Mesothelial cell of epicardium (in vitro differentiated cells): ENCODE measurements at regions not wholly inside any gene's neighbourhood (a gene's known extent, or its start where the extent isn't known, plus 50 kb on each side); places are given as distances from the start of the nearest gene placed in this dataset.

Source experiments
- DNase-seq, 2 experiments: peaks; one replicate each; pipeline ENCODE4 v3.0.0; 2021; ENCODE audit warnings: low spot score in 2 of 2; ENCODE audit not compliant: unreplicated experiment in 2 of 2
- H3K27ac Mint-ChIP-seq: 2 replicates; pipeline ENCODE4 v1.8.0; 2021; ENCODE audit warnings: mixed read lengths
- H3K27me3 Mint-ChIP-seq: 2 replicates; pipeline ENCODE4 v1.8.0; 2021; ENCODE audit warnings: low read depth, mixed read lengths
- H3K36me3 Mint-ChIP-seq: 2 replicates; pipeline ENCODE4 v1.8.0; 2021; ENCODE audit warnings: mixed read lengths
- H3K4me1 Mint-ChIP-seq: 2 replicates; pipeline ENCODE4 v1.8.0; 2021; ENCODE audit warnings: mixed read lengths
- H3K4me3 Mint-ChIP-seq: 2 replicates; pipeline ENCODE4 v1.8.0; 2021; ENCODE audit warnings: mild to moderate bottlenecking, moderate library complexity, mixed read lengths
- H3K9me3 Mint-ChIP-seq: 2 replicates; pipeline ENCODE4 v1.8.0; 2021; ENCODE audit warnings: mixed read lengths
- CTCF ChIP-seq: fragments of 200-600 bp; sonication (generic); IDR thresholded peaks from one replicate; pipeline ENCODE4 v1.5.0; 2021; ENCODE audit warnings: antibody characterized with exemption; ENCODE audit not compliant: unreplicated experiment

DNA sequence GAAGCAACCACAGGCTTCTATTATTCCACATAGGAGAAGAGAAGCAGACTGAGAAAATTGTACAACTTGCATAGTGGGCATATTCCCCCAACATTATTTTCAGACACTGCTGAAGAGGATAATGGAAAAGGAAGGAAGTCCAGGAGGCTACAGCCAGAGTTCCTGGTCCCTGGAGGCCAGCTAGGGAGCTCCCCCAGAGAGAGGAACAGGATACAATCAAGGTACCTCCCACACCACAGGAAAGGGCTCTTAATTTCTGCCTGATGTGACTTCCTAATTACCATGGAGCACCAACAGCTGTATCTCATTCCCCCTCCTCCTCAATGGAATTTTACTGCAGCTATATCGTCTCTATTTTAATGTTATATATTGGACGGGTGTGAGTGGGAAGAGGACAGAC, 594.3 kb upstream of the NRSN1 start:
- TF ChIP-seq CTCF, result no peak
- Mint-ChIP-seq H3K9me3 (peaks cover 30% of the 10 kb centered on the region), H3K4me3 (no peak overlapping the region), H3K4me1 (no peaks in the 10 kb centered on the region), H3K36me3 (peaks cover 3% of the 10 kb centered on the region), H3K27ac (no peak overlapping the region), H3K27me3 (no peaks in the 10 kb centered on the region)
- DNase-seq, result no peak

- Mint-ChIP-seq H3K4me1 (no peaks in the 10 kb centered on the region), H3K27ac (no peak overlapping the region), H3K36me3 (no peaks in the 10 kb centered on the region), H3K4me3 (no peak overlapping the region), H3K27me3 (no peaks in the 10 kb centered on the region), H3K9me3 (peaks cover 26% of the 10 kb centered on the region)
- TF ChIP-seq CTCF, result no peak
- DNase-seq, result no peak
Measured at GRCh38 chr6:23532227-23532626, 593.8 kb upstream of the NRSN1 start.

- Mint-ChIP-seq H3K27ac (no peak overlapping the region), H3K27me3 (no peaks in the 10 kb centered on the region), H3K4me1 (no peaks in the 10 kb centered on the region), H3K9me3 (peaks cover 33% of the 10 kb centered on the region), H3K4me3 (no peak overlapping the region), H3K36me3 (no peaks in the 10 kb centered on the region)
- TF ChIP-seq CTCF, result no peak
- no peak for DNase-seq
Measured at GRCh38 chr6:23533311-23533710, 592.7 kb upstream of the NRSN1 start.

- no peaks in the 10 kb centered on the region for H3K36me3 Mint-ChIP-seq
- H3K4me3 Mint-ChIP-seq, result no peak overlapping the region
- H3K27me3 Mint-ChIP-seq, result no peaks in the 10 kb centered on the region
- TF ChIP-seq CTCF, result no peak
- peaks cover 31% of the 10 kb centered on the region for H3K9me3 Mint-ChIP-seq
- DNase-seq, result no peak
- H3K27ac Mint-ChIP-seq, result no peak overlapping the region
- H3K4me1 Mint-ChIP-seq, result no peaks in the 10 kb centered on the region
Measured at GRCh38 chr6:23533944-23534343, 592.1 kb upstream of the NRSN1 start.

GRCh38 chr6:23534351-23534750, 591.7 kb upstream of the NRSN1 start:
- peaks cover 32% of the 10 kb centered on the region for H3K9me3 Mint-ChIP-seq
- no peaks in the 10 kb centered on the region for H3K4me1 Mint-ChIP-seq
- no peak overlapping the region for H3K27ac Mint-ChIP-seq
- H3K27me3 Mint-ChIP-seq, result no peaks in the 10 kb centered on the region
- no peak overlapping the region for H3K4me3 Mint-ChIP-seq
- no peak for DNase-seq
- no peak for TF ChIP-seq CTCF
- H3K36me3 Mint-ChIP-seq, result no peaks in the 10 kb centered on the region

GRCh38 chr6:23535101-23535500, 590.9 kb upstream of the NRSN1 start:
- Mint-ChIP-seq H3K4me3 (no peak overlapping the region), H3K27ac (no peak overlapping the region), H3K36me3 (no peaks in the 10 kb centered on the region), H3K27me3 (no peaks in the 10 kb centered on the region), H3K9me3 (peaks cover 29% of the 10 kb centered on the region), H3K4me1 (no peaks in the 10 kb centered on the region)
- no peak for DNase-seq
- TF ChIP-seq CTCF, result no peak
